GM21447 (cell line): ENCODE measurements at regions not wholly inside any gene's neighbourhood (a gene's known extent, or its start where the extent isn't known, plus 50 kb on each side); places are given as distances from the start of the nearest gene placed in this dataset.
A peak's percentile ranks its signal among the peaks of the same experiment; 100 is the strongest.

Source experiments
- ATAC-seq: cut with Tn5 transposase; IDR thresholded peaks from one replicate; pipeline ENCODE4 v1.9.1; 2021; ENCODE audit not compliant: unreplicated experiment

DNA sequence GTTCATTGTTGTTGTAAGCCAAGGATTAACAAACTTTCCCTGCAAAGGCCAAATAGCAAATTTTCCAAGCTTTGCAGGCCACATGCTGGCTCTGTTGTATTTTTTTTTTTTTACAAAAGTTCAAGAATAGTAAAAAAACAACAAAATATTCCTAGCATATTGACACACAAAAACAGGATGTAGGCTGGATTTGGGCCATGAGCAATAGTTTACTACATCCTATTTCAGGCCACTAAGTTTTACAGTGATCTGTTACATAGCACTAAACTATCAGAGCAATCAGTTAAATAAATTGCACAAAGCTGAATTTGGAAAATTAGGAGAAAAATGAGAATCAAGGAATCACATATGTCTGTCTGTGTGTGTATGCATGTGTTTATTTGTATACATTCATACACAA lies 491.8 kb upstream of the GHITM start:
- ATAC-seq: no peak

GRCh38 chr10:83648201-83648600 lies 491.1 kb upstream of the GHITM start:
- ATAC-seq: no peak

DNA sequence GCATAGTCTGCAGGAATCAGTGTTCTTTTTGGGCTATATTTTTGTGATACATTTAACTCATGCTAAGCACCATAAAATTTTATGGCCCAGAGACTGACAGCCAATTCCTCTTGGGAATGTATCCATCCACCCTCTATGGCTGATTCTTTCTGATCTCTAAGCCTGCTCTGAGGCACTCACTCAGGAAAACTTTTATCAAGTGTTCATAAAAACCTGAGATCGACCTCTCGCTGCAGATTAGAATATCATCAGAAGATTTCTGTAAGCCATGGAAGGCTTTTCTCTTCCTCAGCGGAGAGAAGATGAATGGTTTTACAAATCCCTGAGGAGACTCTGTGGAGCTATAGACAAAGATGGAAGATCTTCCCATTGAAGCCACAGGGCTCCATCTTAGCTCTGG lies 489.8 kb upstream of the GHITM start:
- ATAC-seq: no peak

GRCh38 chr10:83654689-83655088 lies 484.6 kb upstream of the GHITM start:
- ATAC-seq: no peak

- ATAC-seq: no peak
These were observed 482.4 kb upstream of the GHITM start for GRCh38 chr10:83656924-83657323.

GRCh38 chr10:83657487-83657886 lies 481.8 kb upstream of the GHITM start:
- no peak for ATAC-seq

DNA sequence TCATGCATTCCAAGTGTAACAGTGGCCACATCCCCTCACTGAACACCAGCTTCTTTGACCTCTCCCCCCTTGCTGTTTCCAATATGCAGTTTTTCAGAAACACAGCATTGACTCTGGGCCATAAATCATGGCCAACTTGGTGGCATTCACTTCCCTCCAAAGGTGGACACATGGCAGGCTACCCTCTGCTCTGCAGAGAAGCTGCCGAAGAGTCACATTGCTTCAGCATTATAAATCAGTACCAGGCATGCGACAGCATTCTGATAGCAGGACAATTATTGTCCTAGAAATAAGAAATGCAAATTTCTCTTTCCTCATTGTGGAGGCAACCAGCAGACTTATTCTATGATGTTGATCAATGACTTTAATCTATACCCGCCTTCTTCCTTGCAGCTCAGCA lies 475.4 kb upstream of the GHITM start:
- no peak for ATAC-seq

DNA sequence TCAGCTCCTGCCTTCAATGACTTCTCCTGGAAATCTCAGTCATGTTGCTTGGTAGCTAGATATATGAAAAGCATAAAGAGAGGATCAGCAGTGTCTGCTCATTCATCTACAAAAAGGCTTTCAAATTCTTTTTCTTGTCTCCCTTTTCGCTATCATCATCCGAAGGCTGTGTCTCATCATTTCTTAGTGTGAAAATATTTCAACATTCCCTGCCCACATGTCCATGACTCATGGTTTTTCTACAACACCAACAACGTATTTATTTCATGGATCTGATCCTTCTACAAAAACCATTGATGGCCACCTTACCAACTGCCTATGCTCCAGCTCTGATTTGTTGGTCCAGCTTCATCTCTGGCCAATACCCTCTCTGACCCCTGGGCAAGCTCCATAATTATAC lies 472.5 kb upstream of the GHITM start:
- no peak for ATAC-seq

DNA sequence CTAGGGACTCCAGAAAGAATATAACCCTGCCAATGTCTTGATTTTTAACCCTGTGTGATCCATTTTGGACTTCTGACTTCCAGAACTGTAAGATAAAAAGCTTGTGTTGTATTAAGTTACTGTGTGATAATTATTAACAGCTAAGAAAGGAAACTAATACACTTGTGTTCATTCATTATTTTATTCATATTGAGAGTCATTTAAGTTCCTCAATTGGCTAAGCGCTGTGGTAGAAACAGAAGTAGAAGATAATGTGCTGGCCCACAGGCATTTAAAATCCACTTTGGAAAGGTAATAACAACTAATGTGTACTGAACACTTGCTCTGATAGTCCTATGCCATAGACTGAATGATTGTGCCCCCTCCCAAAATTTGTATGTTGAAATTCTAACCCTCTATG lies 471.7 kb upstream of the GHITM start:
- ATAC-seq: no peak

DNA sequence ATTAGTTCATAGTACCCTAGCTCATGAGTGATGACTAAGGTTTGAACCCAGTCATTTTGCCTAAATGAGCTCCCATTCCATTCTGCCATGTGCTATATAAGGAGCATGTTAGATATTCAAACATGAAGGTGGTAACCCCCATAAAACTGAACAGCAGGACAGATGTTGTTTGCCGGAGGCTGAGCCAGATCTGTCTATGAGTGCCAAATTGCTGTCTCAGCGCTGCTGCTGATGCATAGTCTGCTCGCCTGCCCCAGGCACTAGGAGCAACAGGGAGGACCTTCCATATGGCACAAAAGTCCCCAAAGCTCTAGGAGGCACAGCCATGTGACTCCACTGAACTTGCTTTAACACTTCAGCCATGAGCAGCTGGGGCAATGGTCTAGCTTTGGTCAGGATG lies 466.0 kb upstream of the GHITM start:
- ATAC-seq: no peak

DNA sequence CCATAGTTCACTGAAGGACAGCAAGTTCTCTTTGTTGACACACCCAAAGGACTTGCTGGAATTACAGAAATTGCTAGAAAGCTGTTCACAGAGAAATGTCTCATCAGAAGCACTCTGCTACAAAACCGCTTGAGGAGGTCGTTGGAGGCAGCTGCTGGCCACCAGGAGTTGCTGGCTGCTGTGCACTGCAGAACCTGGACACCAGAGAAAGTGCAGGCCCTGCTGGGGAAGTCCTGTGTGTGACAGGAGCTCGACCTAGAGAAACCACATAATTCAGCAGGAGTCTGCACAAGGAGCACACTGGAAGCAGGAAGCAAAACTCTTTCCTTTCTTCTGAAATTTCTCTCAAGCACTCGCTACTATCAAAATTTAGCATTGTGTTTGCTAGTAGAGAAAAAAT lies 461.5 kb upstream of the GHITM start:
- no peak for ATAC-seq

- ATAC-seq: no peak
These were observed 460.5 kb upstream of the GHITM start for GRCh38 chr10:83678850-83679249.

GRCh38 chr10:83680470-83680891 lies 458.8 kb upstream of the GHITM start:
- peak; percentile 99 for ATAC-seq

DNA sequence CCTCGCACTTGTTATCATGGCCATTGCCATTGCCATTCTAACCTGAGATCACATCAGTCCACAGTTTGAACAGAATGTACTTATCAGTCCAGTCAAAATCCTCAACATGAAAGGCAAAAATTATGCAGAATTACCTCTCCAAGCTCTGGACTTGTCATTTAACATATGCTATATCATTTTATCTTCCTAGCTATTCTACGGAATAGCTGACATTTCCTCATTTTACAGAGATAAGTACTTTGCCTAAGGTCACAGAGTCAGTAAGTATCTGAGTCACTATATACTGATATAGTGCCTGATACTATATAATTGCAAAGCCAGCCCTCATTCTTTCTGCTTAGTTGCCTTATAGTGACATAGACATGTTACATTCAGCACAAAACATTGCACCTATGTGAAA lies 456.9 kb upstream of the GHITM start:
- no peak for ATAC-seq

DNA sequence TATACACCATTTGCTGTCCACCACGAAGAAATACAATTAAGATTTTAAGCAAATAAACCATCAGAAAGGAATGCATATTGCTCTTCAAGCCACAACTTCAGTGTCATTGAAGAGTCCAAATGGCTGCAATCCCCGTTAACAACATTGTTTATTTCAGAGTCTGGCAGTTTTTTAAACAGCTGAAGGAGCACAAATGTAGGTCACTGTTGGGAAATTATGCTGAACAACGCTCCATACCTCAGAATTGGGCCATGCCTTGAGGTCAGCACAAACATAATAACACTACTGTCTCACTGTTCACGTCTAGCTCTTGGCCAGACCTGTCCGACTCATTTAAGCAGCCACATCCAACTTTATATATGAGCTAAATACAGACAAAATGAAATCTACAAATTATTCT lies 453.9 kb upstream of the GHITM start:
- ATAC-seq: no peak

- ATAC-seq: no peak
These were observed 447.3 kb upstream of the GHITM start for GRCh38 chr10:83691791-83692596.

GRCh38 chr10:83698899-83699298 lies 440.4 kb upstream of the GHITM start:
- no peak for ATAC-seq

DNA sequence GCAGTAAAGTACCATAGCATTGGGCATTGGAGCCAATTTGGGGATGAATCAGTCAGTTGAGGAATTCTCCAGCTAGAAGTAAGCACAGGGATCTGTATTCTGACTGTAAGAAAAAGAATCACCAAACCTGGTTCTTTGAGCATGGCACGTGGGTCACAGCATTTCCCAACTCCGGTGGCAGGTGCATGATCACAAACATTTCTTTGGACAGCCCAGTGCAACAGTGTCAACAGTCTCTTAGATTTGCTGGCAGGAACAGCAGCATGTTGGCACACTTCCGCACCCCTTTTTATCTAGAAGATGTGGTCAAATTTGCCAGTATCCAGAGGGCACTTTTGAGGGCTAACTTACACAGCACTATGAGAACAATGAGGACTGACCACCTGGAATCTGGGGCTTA lies 437.5 kb upstream of the GHITM start:
- no peak for ATAC-seq

DNA sequence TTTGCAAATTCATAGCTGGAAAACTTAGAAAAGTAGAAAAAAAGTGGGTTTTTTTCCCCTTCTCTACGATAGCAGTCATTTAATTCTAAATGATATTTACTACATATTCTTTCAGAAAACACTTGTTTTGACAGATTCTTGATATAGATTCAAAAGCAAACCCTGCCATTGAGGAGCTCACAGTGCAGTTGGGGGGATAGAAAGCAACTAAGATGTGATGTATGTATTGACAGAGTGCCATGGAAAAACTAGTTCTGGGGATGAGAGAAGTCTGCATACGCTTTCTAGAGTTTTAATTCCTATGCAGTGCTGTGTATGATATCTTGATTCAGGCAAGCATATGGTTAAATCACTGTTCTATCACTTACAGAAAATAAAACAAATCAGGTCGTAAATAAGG lies 436.6 kb upstream of the GHITM start:
- ATAC-seq: no peak

DNA sequence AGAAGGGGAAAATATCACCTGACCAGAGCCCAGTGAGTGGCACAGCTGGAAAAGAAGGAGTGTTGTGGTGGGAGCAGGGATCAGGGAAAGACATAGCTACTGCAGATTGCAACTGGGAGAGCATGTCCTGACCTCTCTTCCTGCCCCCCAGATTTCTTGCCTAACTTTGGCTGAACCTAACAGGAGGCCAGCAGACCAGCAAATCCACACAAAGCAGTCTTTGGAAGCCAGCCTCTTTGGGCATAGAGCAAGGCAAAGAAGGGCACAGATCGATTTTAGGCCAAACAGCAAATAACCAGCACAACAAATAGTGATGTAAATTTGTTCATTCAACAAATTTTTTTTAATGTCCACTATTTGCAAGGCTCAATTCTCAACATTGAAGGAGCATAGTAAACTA lies 433.2 kb upstream of the GHITM start:
- no peak for ATAC-seq

DNA sequence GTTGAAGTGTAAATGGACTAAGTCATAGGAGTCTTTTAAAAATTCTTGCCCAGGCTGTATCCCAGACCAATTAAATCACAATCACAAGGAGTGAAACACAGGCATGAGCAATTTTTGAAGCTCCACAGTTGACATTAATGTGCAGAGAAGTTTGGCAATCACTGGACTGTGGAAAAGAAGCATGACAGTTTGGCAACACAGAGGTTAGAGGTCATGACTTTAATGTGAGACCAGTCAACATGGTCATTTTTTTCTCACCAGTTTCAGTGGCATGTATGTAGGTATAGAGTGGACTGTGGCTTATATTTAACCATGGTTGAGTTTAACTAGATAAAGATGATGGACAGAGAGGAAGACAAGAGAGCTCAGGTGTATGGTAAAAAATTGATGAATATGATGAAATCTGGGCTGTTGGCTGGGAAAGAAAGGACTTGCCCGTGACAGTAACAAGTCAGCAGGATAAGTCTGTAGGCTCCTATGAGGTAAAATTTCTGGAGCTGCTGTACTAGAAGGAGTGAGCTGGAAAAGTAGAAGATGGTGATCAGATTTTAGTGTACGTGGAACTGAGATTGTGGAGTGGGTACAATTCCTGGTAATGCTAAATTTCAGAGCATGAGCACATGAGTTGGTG lies 432.2 kb upstream of the GHITM start:
- no peak for ATAC-seq

GRCh38 chr10:83713423-83713822 lies 425.9 kb upstream of the GHITM start:
- ATAC-seq: no peak

DNA sequence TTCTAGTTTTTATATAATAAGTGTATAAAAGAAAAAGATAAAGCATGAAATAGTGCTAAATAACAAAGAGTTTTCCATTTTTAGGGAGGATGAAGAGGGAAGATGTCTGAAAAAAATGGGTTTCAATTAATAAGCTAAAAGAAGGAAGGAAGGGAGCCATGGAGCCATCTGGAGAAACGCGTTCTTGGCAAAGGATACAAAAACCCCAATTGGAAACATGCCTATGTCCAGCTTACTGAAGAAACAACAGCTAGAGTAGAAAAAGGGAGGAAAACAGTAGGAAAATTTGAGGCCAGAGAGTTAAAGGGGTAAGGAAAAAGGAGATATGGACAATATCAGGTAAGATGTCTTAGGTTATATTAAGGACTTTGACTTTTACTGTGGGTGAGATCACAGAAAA lies 416.2 kb upstream of the GHITM start:
- ATAC-seq: no peak
